ENCODE measurements at regions not wholly inside any gene's neighbourhood (a gene's known extent, or its start where the extent isn't known, plus 50 kb on each side); places are given as distances from the start of the nearest gene placed in this dataset.

DNA sequence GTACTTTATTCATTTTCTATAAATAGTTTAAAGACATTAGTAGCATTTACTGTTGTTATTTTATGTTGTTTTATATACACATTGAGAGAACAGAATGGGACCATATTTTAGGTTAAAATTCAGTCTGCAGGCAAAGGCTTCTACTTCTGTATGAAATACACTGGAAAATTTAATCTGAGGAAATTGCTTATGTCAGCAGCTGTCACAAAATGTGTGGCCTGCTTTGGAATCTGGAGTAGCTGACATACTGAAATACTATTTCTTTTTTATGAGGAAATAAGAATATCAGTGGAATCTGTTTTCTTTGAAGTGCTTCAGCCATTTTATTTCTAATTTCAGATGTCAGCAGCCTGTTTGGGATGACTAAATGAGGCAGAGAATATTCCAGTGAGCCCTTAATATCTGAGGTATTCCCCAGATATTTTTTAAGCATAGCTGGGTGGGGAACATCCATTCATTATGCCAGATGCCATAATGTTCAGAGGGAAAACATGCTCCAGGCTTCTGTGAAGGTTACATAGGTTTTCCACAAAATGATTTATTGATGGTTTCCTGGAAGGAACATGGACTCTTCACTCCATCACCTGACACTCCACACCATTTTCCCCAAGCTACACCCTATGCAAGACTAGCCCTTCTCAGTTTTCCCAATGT lies 267.1 kb downstream of the ARL4A start:
- Histone ChIP-seq H3K9ac (ENCODE audit: low read length in 2 of 2) (no peak overlapping the region), H3K4me1 (ENCODE audit: control insufficient read depth, insufficient read depth, low read length) (no peaks in the 10 kb centered on the region), H3K36me3 (ENCODE audit: control insufficient read depth in 2 of 2, insufficient read depth in 2 of 2, low read length in 2 of 2) (no peaks in the 10 kb centered on the region), H3K9me3 (ENCODE audit: control insufficient read depth in 2 of 2, low read length in 2 of 2) (no peaks in the 10 kb centered on the region), H3K27ac (ENCODE audit: low read length) (no peak overlapping the region), H3K27me3 (ENCODE audit: control insufficient read depth in 1 of 2, insufficient read depth in 2 of 2, low read length in 2 of 2) (no peaks in the 10 kb centered on the region), H3K4me3 (ENCODE audit: low read length in 2 of 2) (no peak overlapping the region)

DNA sequence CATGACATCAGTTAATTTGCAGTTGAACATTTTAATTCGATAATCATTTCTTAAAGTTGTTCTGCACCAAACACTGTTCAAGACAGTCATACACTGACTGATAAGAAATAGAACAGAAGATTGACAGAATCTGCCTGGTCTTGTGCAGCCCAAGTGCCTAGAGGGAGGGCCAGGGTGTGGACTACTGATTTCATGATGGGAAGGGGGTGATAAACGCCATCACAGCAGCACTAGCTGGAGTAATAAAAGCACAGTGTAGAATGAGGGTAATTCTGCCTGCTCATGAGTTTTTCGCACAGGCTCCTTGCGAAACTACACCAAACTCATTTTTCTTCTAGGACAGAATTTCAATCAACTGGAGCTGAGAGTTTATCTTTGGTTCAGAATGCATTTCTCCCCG lies 270.1 kb downstream of the ARL4A start:
- H3K9me3 ChIP-seq (ENCODE audit: control insufficient read depth in 2 of 2, low read length in 2 of 2), result no peaks in the 10 kb centered on the region

DNA sequence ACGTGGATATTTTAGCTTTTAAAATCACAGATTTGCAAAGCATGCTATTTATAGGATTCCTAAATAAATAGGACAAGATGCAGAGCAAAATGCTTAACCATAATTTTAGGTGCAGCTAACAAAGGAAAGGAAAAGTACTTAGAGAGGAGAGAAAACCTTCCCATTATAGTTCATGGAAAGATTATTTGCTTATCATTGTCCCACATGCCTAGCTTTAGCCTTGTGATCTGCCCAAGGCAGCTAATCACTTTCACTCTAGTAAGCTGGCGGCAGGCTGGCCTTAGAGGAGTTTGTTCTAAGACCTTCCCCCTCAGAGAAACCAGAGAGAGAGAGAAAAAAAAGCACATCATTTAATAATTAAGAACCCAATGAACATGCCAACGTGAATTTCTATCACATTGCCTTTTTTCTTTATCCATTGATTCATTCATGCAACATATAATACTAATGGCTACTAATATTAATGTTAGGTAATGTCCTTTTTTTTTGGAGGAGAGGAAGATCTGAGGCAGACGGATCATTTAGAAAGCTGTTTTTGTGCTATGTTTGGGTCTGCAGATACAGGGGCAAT lies 274.6 kb downstream of the ARL4A start:
- H3K4me3 ChIP-seq (ENCODE audit: low read length in 2 of 2), result no peak overlapping the region
- H3K4me1 ChIP-seq (ENCODE audit: control insufficient read depth, insufficient read depth, low read length), result no peaks in the 10 kb centered on the region
- no peak overlapping the region for H3K9ac ChIP-seq (ENCODE audit: low read length in 2 of 2)
- no peak overlapping the region for H3K27ac ChIP-seq (ENCODE audit: low read length)
- no peaks in the 10 kb centered on the region for H3K36me3 ChIP-seq (ENCODE audit: control insufficient read depth in 2 of 2, insufficient read depth in 2 of 2, low read length in 2 of 2)
- no peaks in the 10 kb centered on the region for H3K9me3 ChIP-seq (ENCODE audit: control insufficient read depth in 2 of 2, low read length in 2 of 2)
- no peaks in the 10 kb centered on the region for H3K27me3 ChIP-seq (ENCODE audit: control insufficient read depth in 1 of 2, insufficient read depth in 2 of 2, low read length in 2 of 2)

More for the DNA sequence above, 270.1 kb downstream of the ARL4A start:
- Histone ChIP-seq H3K4me1 (ENCODE audit: control insufficient read depth, insufficient read depth, low read length) (no peaks in the 10 kb centered on the region), H3K4me3 (ENCODE audit: low read length in 2 of 2) (no peak overlapping the region), H3K9ac (ENCODE audit: low read length in 2 of 2) (no peak overlapping the region), H3K27me3 (ENCODE audit: control insufficient read depth in 1 of 2, insufficient read depth in 2 of 2, low read length in 2 of 2) (no peaks in the 10 kb centered on the region), H3K36me3 (ENCODE audit: control insufficient read depth in 2 of 2, insufficient read depth in 2 of 2, low read length in 2 of 2) (no peaks in the 10 kb centered on the region), H3K27ac (ENCODE audit: low read length) (no peak overlapping the region)

DNA sequence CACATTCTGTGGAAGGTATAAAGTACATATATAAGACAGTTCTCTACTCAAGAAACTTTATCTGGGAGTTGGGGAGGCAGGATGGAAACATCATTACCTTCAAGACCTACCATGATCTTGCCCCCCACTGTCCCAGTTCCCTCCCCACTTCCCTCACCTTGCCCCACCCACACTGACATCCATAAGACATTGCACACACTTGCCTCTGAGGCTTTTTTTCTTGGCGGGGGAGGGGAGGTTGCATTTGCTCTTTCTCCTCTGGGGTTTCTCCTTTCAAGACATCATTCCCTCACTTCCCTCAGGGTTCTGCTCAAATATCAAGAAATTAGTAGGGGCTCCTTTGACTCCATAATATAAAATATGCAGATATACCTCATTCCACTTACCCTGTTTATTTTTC lies 276.0 kb downstream of the ARL4A start:
- Histone ChIP-seq H3K4me3 (ENCODE audit: low read length in 2 of 2) (no peak overlapping the region), H3K9ac (ENCODE audit: low read length in 2 of 2) (no peak overlapping the region), H3K4me1 (ENCODE audit: control insufficient read depth, insufficient read depth, low read length) (no peaks in the 10 kb centered on the region), H3K27ac (ENCODE audit: low read length) (no peak overlapping the region), H3K36me3 (ENCODE audit: control insufficient read depth in 2 of 2, insufficient read depth in 2 of 2, low read length in 2 of 2) (no peaks in the 10 kb centered on the region), H3K9me3 (ENCODE audit: control insufficient read depth in 2 of 2, low read length in 2 of 2) (no peaks in the 10 kb centered on the region), H3K27me3 (ENCODE audit: control insufficient read depth in 1 of 2, insufficient read depth in 2 of 2, low read length in 2 of 2) (no peaks in the 10 kb centered on the region)

GRCh38 chr7:12964836-12965235 lies 277.4 kb downstream of the ARL4A start:
- Histone ChIP-seq H3K9me3 (ENCODE audit: control insufficient read depth in 2 of 2, low read length in 2 of 2) (no peaks in the 10 kb centered on the region), H3K4me1 (ENCODE audit: control insufficient read depth, insufficient read depth, low read length) (no peaks in the 10 kb centered on the region), H3K9ac (ENCODE audit: low read length in 2 of 2) (no peak overlapping the region), H3K27ac (ENCODE audit: low read length) (no peak overlapping the region), H3K36me3 (ENCODE audit: control insufficient read depth in 2 of 2, insufficient read depth in 2 of 2, low read length in 2 of 2) (no peaks in the 10 kb centered on the region), H3K27me3 (ENCODE audit: control insufficient read depth in 1 of 2, insufficient read depth in 2 of 2, low read length in 2 of 2) (no peaks in the 10 kb centered on the region), H3K4me3 (ENCODE audit: low read length in 2 of 2) (no peak overlapping the region)

GRCh38 chr7:12965767-12966166 lies 278.3 kb downstream of the ARL4A start:
- Histone ChIP-seq H3K9ac (ENCODE audit: low read length in 2 of 2) (no peak overlapping the region), H3K36me3 (ENCODE audit: control insufficient read depth in 2 of 2, insufficient read depth in 2 of 2, low read length in 2 of 2) (no peaks in the 10 kb centered on the region), H3K27me3 (ENCODE audit: control insufficient read depth in 1 of 2, insufficient read depth in 2 of 2, low read length in 2 of 2) (no peaks in the 10 kb centered on the region), H3K4me1 (ENCODE audit: control insufficient read depth, insufficient read depth, low read length) (no peaks in the 10 kb centered on the region), H3K9me3 (ENCODE audit: control insufficient read depth in 2 of 2, low read length in 2 of 2) (no peaks in the 10 kb centered on the region), H3K27ac (ENCODE audit: low read length) (no peak overlapping the region), H3K4me3 (ENCODE audit: low read length in 2 of 2) (no peak overlapping the region)

DNA sequence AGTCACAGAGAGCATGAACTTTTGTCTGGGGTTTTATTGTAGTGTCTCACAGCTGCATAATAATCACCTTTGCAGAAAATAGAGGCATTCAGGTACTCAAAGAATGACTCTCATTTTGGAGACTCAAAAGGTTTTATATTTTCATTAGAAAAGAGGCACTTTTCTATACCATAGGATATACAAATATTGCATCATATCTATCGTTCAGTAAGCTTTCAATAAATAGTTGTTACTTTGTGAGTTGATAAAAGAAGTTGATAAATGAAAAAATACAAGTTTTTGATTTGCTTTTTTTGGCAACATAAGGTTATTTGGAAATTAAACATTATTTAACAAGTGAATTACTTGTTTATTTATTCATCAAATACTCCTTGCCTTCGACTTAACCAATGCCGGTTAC lies 279.9 kb downstream of the ARL4A start:
- no peak overlapping the region for H3K4me3 ChIP-seq (ENCODE audit: low read length in 2 of 2)
- H3K9me3 ChIP-seq (ENCODE audit: control insufficient read depth in 2 of 2, low read length in 2 of 2), result no peaks in the 10 kb centered on the region
- H3K36me3 ChIP-seq (ENCODE audit: control insufficient read depth in 2 of 2, insufficient read depth in 2 of 2, low read length in 2 of 2), result no peaks in the 10 kb centered on the region
- H3K9ac ChIP-seq (ENCODE audit: low read length in 2 of 2), result no peak overlapping the region
- H3K27ac ChIP-seq (ENCODE audit: low read length), result no peak overlapping the region
- H3K27me3 ChIP-seq (ENCODE audit: control insufficient read depth in 1 of 2, insufficient read depth in 2 of 2, low read length in 2 of 2), result no peaks in the 10 kb centered on the region
- no peaks in the 10 kb centered on the region for H3K4me1 ChIP-seq (ENCODE audit: control insufficient read depth, insufficient read depth, low read length)

DNA sequence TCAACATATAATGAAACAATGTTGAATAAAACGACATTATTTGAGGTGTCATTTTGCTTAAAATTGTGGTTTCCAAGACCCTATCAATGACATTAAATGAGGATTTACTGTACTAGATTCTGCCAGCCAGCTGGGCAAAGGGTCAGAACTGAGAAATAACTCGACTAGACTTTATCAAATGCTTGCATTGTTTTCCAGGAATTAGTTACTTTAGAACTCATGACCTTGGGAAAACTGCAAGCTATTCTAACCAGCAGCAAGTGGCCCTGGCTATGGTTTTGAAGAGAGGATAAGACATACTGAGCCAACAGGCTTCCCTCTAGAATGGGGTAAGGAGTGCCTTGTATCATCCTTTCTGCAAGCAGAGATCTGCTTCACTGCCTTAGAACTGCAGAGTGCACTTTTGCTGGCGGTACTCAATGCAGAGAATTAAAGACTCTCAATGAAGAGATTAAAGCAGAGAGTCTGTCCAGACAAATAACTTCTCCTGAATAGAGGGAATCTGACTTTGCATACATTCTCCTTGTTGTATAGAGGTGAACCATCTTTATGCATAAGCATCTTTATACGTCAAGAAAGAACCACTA lies 281.5 kb downstream of the ARL4A start:
- Histone ChIP-seq H3K9ac (ENCODE audit: low read length in 2 of 2) (no peak overlapping the region), H3K4me1 (ENCODE audit: control insufficient read depth, insufficient read depth, low read length) (no peaks in the 10 kb centered on the region), H3K36me3 (ENCODE audit: control insufficient read depth in 2 of 2, insufficient read depth in 2 of 2, low read length in 2 of 2) (no peaks in the 10 kb centered on the region), H3K9me3 (ENCODE audit: control insufficient read depth in 2 of 2, low read length in 2 of 2) (no peaks in the 10 kb centered on the region), H3K4me3 (ENCODE audit: low read length in 2 of 2) (no peak overlapping the region), H3K27ac (ENCODE audit: low read length) (no peak overlapping the region), H3K27me3 (ENCODE audit: control insufficient read depth in 1 of 2, insufficient read depth in 2 of 2, low read length in 2 of 2) (no peaks in the 10 kb centered on the region)

- Histone ChIP-seq H3K27me3 (ENCODE audit: control insufficient read depth in 1 of 2, insufficient read depth in 2 of 2, low read length in 2 of 2) (no peaks in the 10 kb centered on the region), H3K9ac (ENCODE audit: low read length in 2 of 2) (no peak overlapping the region), H3K4me3 (ENCODE audit: low read length in 2 of 2) (no peak overlapping the region), H3K9me3 (ENCODE audit: control insufficient read depth in 2 of 2, low read length in 2 of 2) (no peaks in the 10 kb centered on the region), H3K36me3 (ENCODE audit: control insufficient read depth in 2 of 2, insufficient read depth in 2 of 2, low read length in 2 of 2) (no peaks in the 10 kb centered on the region), H3K27ac (ENCODE audit: low read length) (no peak overlapping the region), H3K4me1 (ENCODE audit: control insufficient read depth, insufficient read depth, low read length) (no peaks in the 10 kb centered on the region)
These were observed 283.2 kb downstream of the ARL4A start for GRCh38 chr7:12970626-12971025.

DNA sequence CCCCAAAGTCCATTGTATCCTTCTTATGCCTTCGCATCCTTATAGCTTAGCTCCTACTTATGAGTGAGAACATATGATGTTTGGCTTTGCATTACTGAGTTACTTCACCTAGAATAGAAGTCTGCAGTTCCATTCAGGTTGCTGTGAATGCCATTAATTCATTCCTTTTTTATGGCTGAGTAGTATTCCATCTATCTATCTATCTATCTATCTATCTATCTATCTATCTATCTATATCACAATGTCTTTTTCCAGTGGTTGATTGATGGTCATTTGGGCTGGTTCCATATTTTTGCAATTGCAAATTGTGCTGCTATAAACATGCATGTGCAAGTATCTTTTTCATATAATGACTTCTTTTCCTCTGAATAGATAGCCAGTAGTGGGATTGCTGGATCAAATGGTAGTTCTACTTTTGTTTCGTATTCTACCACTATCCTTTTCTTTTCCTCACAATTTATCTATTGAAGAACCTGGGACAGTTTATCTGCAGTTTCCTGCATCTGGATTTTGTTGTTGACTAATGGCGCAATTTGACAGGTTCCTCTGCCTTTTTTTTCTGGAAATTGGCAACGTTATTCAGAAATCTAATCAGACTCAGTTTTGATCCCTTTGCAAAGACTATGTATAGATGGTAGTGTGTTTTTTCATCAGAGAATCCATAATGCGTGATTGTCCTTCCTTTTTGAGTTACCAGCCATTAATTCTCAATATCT lies 287.2 kb downstream of the ARL4A start:
- Histone ChIP-seq H3K27ac (ENCODE audit: low read length) (no peak overlapping the region), H3K36me3 (ENCODE audit: control insufficient read depth in 2 of 2, insufficient read depth in 2 of 2, low read length in 2 of 2) (no peaks in the 10 kb centered on the region), H3K9me3 (ENCODE audit: control insufficient read depth in 2 of 2, low read length in 2 of 2) (no peaks in the 10 kb centered on the region), H3K27me3 (ENCODE audit: control insufficient read depth in 1 of 2, insufficient read depth in 2 of 2, low read length in 2 of 2) (no peaks in the 10 kb centered on the region), H3K4me3 (ENCODE audit: low read length in 2 of 2) (no peak overlapping the region), H3K9ac (ENCODE audit: low read length in 2 of 2) (no peak overlapping the region), H3K4me1 (ENCODE audit: control insufficient read depth, insufficient read depth, low read length) (no peaks in the 10 kb centered on the region)

DNA sequence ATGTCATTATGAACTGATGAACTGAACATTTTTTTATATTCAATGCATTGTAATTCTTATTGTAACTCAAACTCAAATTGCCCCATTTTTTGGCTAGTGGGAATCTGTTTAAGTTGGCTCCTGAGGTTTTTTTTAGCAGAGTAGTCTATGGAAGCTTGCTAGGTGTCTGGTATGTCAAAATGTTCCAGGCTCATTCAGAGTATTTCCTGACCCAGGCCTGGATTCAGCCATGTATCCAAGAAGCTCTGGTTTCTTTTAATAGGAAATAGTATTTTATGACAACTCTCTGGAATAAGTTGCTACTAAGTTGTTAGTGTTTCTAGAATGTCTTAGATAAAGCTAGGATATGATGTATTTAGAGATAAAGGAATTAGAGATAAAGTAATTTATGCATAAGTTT lies 288.0 kb downstream of the ARL4A start:
- Histone ChIP-seq H3K4me1 (ENCODE audit: control insufficient read depth, insufficient read depth, low read length) (no peaks in the 10 kb centered on the region), H3K27ac (ENCODE audit: low read length) (no peak overlapping the region), H3K27me3 (ENCODE audit: control insufficient read depth in 1 of 2, insufficient read depth in 2 of 2, low read length in 2 of 2) (no peaks in the 10 kb centered on the region), H3K36me3 (ENCODE audit: control insufficient read depth in 2 of 2, insufficient read depth in 2 of 2, low read length in 2 of 2) (no peaks in the 10 kb centered on the region), H3K4me3 (ENCODE audit: low read length in 2 of 2) (no peak overlapping the region), H3K9me3 (ENCODE audit: control insufficient read depth in 2 of 2, low read length in 2 of 2) (no peaks in the 10 kb centered on the region), H3K9ac (ENCODE audit: low read length in 2 of 2) (no peak overlapping the region)

Measured in stomach smooth muscle (tissue), 2 donors.